GM12891 (cell line): ENCODE measurements at regions not wholly inside any gene's neighbourhood (a gene's known extent, or its start where the extent isn't known, plus 50 kb on each side); places are given as distances from the start of the nearest gene placed in this dataset.

Experiments
- POLR2A ChIP-seq: IDR thresholded peaks from 2 replicates; pipeline ENCODE4 v1.6.1; 2011; ENCODE audit warnings: low read depth, low read length, control low read depth
- TAF1 ChIP-seq: IDR thresholded peaks from 2 replicates; pipeline ENCODE4 v1.6.1; 2011; ENCODE audit warnings: low read depth, low read length, control low read depth

DNA sequence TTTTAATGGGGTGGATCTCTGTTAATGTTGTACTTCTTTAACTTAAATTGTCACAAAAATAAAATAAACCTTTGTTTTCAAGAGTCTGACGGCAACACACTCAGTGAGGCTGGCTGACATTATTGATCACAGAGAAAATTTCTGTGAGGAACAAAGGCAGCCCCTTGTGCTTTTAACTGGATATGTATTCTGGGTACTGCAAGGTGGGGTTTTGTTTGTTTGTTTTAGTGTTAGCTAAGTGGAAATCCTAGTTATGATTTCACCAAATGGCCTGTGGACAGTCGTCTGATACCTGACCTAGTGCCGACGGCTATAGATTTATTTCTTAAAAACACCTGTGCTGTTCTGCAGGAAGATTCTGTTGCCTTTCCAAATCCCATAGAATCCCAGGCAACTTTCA is 1329.5 kb upstream of the ZEB2 start:
- TF ChIP-seq POLR2A (no peak), TAF1 (no peak)
